NT2/D1 (cell line): ENCODE measurements at regions not wholly inside any gene's neighbourhood (a gene's known extent, or its start where the extent isn't known, plus 50 kb on each side); places are given as distances from the start of the nearest gene placed in this dataset.

Experiments used
- SUZ12 ChIP-seq: IDR thresholded peaks from 2 replicates; pipeline ENCODE4 v1.6.1; 2011; ENCODE audit not compliant: insufficient read length, insufficient read depth; ENCODE audit errors: extremely low read depth
- ZNF274 ChIP-seq: IDR thresholded peaks from 2 replicates; pipeline ENCODE4 v1.6.1; 2011; ENCODE audit warnings: mild to moderate bottlenecking, low read depth, low read length

GRCh38 chr14:101058571-101058970 lies 155.0 kb upstream of the RTL1 start:
- no peak for TF ChIP-seq SUZ12
- no peak for TF ChIP-seq ZNF274
